ENCODE measurements at regions not wholly inside any gene's neighbourhood (a gene's known extent, or its start where the extent isn't known, plus 50 kb on each side); places are given as distances from the start of the nearest gene placed in this dataset.

GRCh38 chr3:186417791-186418190, 55.8 kb upstream of the DGKG start:
- DNase-seq (ENCODE audit: insufficient read length, low spot score) = no peak
- TF ChIP-seq SPI1 (IDR thresholded peaks at IDR 0.05; ENCODE audit: low read depth, low read length) (no peak), POLR2AphosphoS5 (IDR thresholded peaks at IDR 0.05; ENCODE audit: low read depth, low read length) (no peak), POLR2A (IDR thresholded peaks at IDR 0.05; ENCODE audit: low read depth, low read length) (no peak), PAX5 (IDR thresholded peaks at IDR 0.05; ENCODE audit: insufficient read depth, low read length, severe bottlenecking) (no peak), TAF1 (IDR thresholded peaks at IDR 0.05; ENCODE audit: low read depth, low read length) (no peak), POU2F2 (IDR thresholded peaks at IDR 0.05; ENCODE audit: low read depth, low read length) (no peak)
- no peak for FAIRE-seq

GRCh38 chr3:186414735-186415419, 52.8 kb upstream of the DGKG start:
- DNase-seq (ENCODE audit: insufficient read length, low spot score) (no peak), FAIRE-seq (peak; percentile 59)
- TF ChIP-seq POLR2AphosphoS5 (IDR thresholded peaks at IDR 0.05; ENCODE audit: low read depth, low read length) (no peak), POU2F2 (IDR thresholded peaks at IDR 0.05; ENCODE audit: low read depth, low read length) (no peak), POLR2A (IDR thresholded peaks at IDR 0.05; ENCODE audit: low read depth, low read length) (no peak), PAX5 (IDR thresholded peaks at IDR 0.05; ENCODE audit: insufficient read depth, low read length, severe bottlenecking) (no peak), SPI1 (IDR thresholded peaks at IDR 0.05; ENCODE audit: low read depth, low read length) (no peak), TAF1 (IDR thresholded peaks at IDR 0.05; ENCODE audit: low read depth, low read length) (no peak)

GRCh38 chr3:186413615-186414415, 51.8 kb upstream of the DGKG start:
- FAIRE-seq (peak; percentile 94), DNase-seq (ENCODE audit: insufficient read length, low spot score) (no peak)
- TF ChIP-seq SPI1 (IDR thresholded peaks at IDR 0.05; ENCODE audit: low read depth, low read length) = no peak
- TF ChIP-seq TAF1 (IDR thresholded peaks at IDR 0.05; ENCODE audit: low read depth, low read length) = no peak
- no peak for TF ChIP-seq POU2F2 (IDR thresholded peaks at IDR 0.05; ENCODE audit: low read depth, low read length)
- TF ChIP-seq POLR2A (IDR thresholded peaks at IDR 0.05; ENCODE audit: low read depth, low read length) = no peak
- TF ChIP-seq POLR2AphosphoS5 (IDR thresholded peaks at IDR 0.05; ENCODE audit: low read depth, low read length) = no peak
- TF ChIP-seq PAX5 (IDR thresholded peaks at IDR 0.05; ENCODE audit: insufficient read depth, low read length, severe bottlenecking) = no peak

- no peak for TF ChIP-seq SPI1 (IDR thresholded peaks at IDR 0.05; ENCODE audit: low read depth, low read length)
- TF ChIP-seq TAF1 (IDR thresholded peaks at IDR 0.05; ENCODE audit: low read depth, low read length) = no peak
- TF ChIP-seq POU2F2 (IDR thresholded peaks at IDR 0.05; ENCODE audit: low read depth, low read length) = no peak
- no peak for TF ChIP-seq PAX5 (IDR thresholded peaks at IDR 0.05; ENCODE audit: insufficient read depth, low read length, severe bottlenecking)
- TF ChIP-seq POLR2AphosphoS5 (IDR thresholded peaks at IDR 0.05; ENCODE audit: low read depth, low read length) = no peak
- no peak for TF ChIP-seq POLR2A (IDR thresholded peaks at IDR 0.05; ENCODE audit: low read depth, low read length)
- FAIRE-seq = no peak
- DNase-seq (ENCODE audit: insufficient read length, low spot score) = no peak
Measured at GRCh38 chr3:186411994-186412393, 50.0 kb upstream of the DGKG start.
